NCI-H1436 (cell line): ENCODE measurements at regions not wholly inside any gene's neighbourhood (a gene's known extent, or its start where the extent isn't known, plus 50 kb on each side); places are given as distances from the start of the nearest gene placed in this dataset.
"Not testable (repeated sequence)": the region's sequence is repeated elsewhere in the genome, so short reads cannot be mapped to it uniquely, and the experiment has no call there.

Experiments
- DNase-seq: peaks from one replicate; lab custom pipeline; 2025; lab: John Stamatoyannopoulos, UW

- no peak for DNase-seq
These were observed 59.8 kb upstream of the SGO1 start for GRCh38 chr3:20245781-20246180.

- no peak for DNase-seq
These were observed 54.3 kb upstream of the SGO1 start for GRCh38 chr3:20240154-20240883.

- DNase-seq = not testable (repeated sequence)
These were observed 52.2 kb upstream of the SGO1 start for GRCh38 chr3:20238199-20238598.

- DNase-seq = no peak
These were observed 50.6 kb upstream of the SGO1 start for GRCh38 chr3:20236603-20237002.
